NT2/D1 (cell line): ENCODE measurements at regions not wholly inside any gene's neighbourhood (a gene's known extent, or its start where the extent isn't known, plus 50 kb on each side); places are given as distances from the start of the nearest gene placed in this dataset.

Experiments
- DNase-seq: peaks from one replicate; pipeline ENCODE4 v3.0.0-alpha.2; 2011; ENCODE audit warnings: low read depth, low spot score
- H3K27me3 ChIP-seq: 2 replicates; pipeline ENCODE4 v1.6.0; 2011; ENCODE audit warnings: mild to moderate bottlenecking; ENCODE audit not compliant: insufficient read length, insufficient read depth
- H3K36me3 ChIP-seq: 2 replicates; pipeline ENCODE4 v1.6.1; 2011; ENCODE audit warnings: mild to moderate bottlenecking, low read length, mixed read lengths; ENCODE audit not compliant: insufficient read depth, insufficient read length
- H3K4me1 ChIP-seq: 2 replicates; pipeline ENCODE4 v1.5.1; 2011; ENCODE audit not compliant: insufficient read depth, insufficient read length
- H3K4me3 ChIP-seq: 2 replicates; pipeline ENCODE4 v1.5.1; 2011; ENCODE audit warnings: low read depth; ENCODE audit not compliant: insufficient read length
- H3K9ac ChIP-seq: 2 replicates; pipeline ENCODE4 v1.6.0; 2011; ENCODE audit warnings: low read depth; ENCODE audit not compliant: insufficient read length
- H3K9me3 ChIP-seq: 2 replicates; pipeline ENCODE4 v1.5.1; 2011; ENCODE audit warnings: mild to moderate bottlenecking, low read length; ENCODE audit not compliant: insufficient read depth
- SUZ12 ChIP-seq: IDR thresholded peaks from 2 replicates; pipeline ENCODE4 v1.6.1; 2011; ENCODE audit not compliant: insufficient read length, insufficient read depth; ENCODE audit errors: extremely low read depth
- YY1 ChIP-seq: IDR thresholded peaks from 2 replicates; pipeline ENCODE4 v1.6.1; 2011; ENCODE audit not compliant: insufficient read length, insufficient read depth
- ZNF274 ChIP-seq: IDR thresholded peaks from 2 replicates; pipeline ENCODE4 v1.6.1; 2011; ENCODE audit warnings: mild to moderate bottlenecking, low read depth, low read length

DNA sequence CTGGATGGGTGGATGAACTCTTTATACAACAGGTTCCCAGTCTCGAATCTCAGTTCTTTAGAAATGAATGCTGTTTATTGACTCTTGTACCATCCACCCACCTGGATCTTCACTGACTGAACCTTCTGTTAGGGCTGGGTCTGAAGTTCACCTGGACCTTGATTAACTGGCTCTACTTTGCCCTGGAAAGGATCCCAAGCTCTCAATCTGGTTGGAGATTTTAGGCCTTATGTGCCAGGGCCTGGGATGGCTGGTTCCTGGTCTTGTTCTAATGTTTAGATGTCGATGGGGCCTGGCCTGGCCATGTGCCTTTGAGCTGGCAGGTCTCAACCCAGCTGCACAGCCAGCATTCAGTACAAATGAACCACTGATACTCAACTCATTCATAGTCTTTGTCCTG lies 76.5 kb upstream of the MED13L start:
- DNase-seq: no peak
- no peak overlapping the region for H3K9ac ChIP-seq
- H3K4me3 ChIP-seq: no peak overlapping the region
- H3K36me3 ChIP-seq: no peaks in the 10 kb centered on the region
- TF ChIP-seq SUZ12 (no peak), ZNF274 (no peak), YY1 (no peak)
- H3K27me3 ChIP-seq: no peaks in the 10 kb centered on the region
- H3K9me3 ChIP-seq: no peaks in the 10 kb centered on the region
- no peaks in the 10 kb centered on the region for H3K4me1 ChIP-seq

DNA sequence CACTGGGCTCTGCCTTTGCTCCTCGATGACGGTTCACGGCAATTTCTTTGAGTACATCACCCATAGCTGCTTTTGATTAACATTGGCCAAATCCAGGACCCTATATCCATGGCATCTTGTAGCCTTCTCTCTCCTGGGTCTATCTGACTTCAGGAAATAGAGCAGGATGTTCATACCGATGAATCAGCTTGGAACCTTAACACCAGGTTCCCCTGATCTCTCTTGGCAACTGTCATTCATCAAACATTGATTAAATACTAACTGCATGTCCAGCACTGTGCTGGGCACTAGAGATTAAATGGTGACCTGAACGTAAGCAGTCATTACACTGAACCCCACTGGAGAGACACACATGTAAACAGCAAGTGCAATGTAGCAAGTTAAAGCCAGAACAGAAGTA lies 77.0 kb upstream of the MED13L start:
- Histone ChIP-seq H3K4me1 (no peaks in the 10 kb centered on the region), H3K9ac (no peak overlapping the region)
- no peak for DNase-seq

DNA sequence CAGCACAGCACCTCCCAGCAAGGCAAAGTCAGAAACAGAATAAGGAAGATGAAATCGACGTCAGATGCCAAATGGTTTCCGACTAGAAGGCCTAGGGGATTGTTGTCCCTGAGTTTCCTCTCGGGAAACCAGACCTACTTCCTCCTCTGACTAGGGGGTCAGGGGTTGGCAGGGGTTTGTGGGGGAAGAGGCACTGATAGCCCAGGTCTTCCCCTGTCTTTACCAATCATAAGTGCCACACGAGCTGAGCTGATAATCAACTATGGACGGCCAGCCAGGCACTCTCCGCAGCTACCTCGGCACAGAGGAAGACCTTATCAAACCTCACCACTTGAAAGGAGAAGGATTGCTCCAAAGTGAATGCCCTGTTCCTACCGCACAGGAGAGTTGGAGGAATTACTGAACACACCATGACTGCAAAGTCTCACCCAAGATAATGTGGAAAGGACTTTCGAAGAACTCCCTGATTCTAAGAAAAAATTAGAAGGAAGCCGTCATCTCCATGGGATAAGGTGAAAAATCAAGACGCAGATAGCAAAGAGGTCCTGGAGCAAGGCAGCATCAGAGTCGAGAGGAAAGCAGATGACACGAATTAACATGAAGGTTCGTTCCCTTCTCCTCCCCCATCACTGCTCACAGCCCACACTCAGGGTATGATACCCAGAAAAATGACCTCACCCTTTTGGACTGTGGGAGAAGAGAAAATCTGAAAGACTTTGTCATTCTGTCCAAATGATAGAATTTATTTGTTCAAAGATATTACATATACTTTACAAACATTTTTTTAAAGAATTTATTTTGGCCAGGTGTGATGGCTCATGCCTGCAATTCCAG lies 77.7 kb upstream of the MED13L start:
- no peaks in the 10 kb centered on the region for H3K9me3 ChIP-seq
- no peak for DNase-seq
- no peaks in the 10 kb centered on the region for H3K27me3 ChIP-seq
- H3K4me1 ChIP-seq: no peaks in the 10 kb centered on the region
- no peak for TF ChIP-seq ZNF274
- no peak for TF ChIP-seq YY1
- no peak for TF ChIP-seq SUZ12
- H3K9ac ChIP-seq: no peak overlapping the region
- H3K36me3 ChIP-seq: no peaks in the 10 kb centered on the region
- no peak overlapping the region for H3K4me3 ChIP-seq

More for the DNA sequence above, 77.0 kb upstream of the MED13L start:
- H3K4me3 ChIP-seq: no peak overlapping the region
- H3K27me3 ChIP-seq: no peaks in the 10 kb centered on the region
- no peaks in the 10 kb centered on the region for H3K36me3 ChIP-seq
- no peaks in the 10 kb centered on the region for H3K9me3 ChIP-seq
- TF ChIP-seq SUZ12 (no peak), ZNF274 (no peak), YY1 (no peak)

DNA sequence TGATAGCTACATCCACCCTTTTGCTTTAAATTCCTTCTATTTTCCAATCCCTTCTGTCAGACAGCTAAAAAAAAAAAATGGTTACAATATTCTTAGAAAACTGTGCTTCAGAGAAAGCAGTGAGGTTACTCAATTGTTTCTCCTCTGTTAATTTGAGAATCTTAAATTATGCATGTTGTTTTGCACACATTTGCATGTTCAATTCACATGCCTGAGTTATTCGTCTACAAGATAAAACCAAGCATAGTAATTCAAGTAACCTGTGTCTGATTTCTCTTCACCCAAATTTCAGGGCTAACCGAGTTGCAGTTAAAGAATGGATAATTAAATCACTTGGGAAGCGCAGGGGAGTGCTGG lies 81.0 kb upstream of the MED13L start:
- Histone ChIP-seq H3K4me1 (no peaks in the 10 kb centered on the region), H3K27me3 (no peaks in the 10 kb centered on the region), H3K9ac (no peak overlapping the region), H3K36me3 (no peaks in the 10 kb centered on the region), H3K4me3 (no peak overlapping the region), H3K9me3 (no peaks in the 10 kb centered on the region)
- no peak for DNase-seq
- TF ChIP-seq SUZ12: no peak
- no peak for TF ChIP-seq ZNF274
- TF ChIP-seq YY1: no peak

DNA sequence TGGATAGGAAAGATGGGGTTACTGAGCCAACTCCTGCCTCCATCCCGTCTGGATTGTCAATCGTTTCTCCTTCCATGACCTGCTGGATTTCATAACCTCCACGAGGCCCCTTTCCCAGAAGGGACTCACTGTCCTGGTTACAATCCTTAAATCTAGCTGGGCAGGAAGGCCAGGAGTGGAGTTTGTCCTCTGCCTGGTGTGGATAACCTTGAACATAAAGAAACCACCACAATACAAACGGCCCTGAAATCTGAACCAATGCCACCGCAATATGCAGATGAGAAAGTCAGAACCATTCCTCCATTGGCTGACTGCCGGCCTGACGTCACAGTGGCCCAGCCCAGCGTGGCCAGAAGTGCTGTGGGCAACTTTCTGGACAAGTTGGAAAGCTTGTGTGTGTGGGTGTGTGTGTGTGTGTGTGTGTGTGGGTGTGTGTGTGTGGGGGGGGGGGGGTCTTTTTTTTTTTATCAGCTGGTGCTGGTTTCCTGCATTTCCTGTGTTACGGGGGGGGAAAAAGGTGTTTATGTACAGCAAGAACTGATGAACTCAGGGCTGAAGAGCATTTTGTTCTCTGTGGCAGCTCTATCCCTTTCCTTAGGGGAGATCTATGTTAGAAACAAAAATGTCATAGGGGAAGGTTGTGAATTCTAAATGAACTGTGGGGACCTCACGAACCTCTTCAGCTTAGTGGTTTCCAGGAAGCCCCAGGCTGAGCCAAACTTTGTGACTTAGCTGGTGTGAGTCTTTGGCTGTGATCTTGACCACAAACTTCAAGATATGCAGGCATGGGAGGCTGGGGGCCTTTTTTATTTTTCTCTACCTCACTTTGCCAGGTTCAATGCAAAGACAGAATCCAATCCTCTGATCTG lies 81.6 kb upstream of the MED13L start:
- H3K27me3 ChIP-seq: no peaks in the 10 kb centered on the region
- DNase-seq: no peak
- no peaks in the 10 kb centered on the region for H3K4me1 ChIP-seq
- H3K4me3 ChIP-seq: no peak overlapping the region
- no peak overlapping the region for H3K9ac ChIP-seq
- no peak for TF ChIP-seq SUZ12
- no peak for TF ChIP-seq YY1
- no peak for TF ChIP-seq ZNF274
- H3K36me3 ChIP-seq: no peaks in the 10 kb centered on the region
- no peaks in the 10 kb centered on the region for H3K9me3 ChIP-seq

DNA sequence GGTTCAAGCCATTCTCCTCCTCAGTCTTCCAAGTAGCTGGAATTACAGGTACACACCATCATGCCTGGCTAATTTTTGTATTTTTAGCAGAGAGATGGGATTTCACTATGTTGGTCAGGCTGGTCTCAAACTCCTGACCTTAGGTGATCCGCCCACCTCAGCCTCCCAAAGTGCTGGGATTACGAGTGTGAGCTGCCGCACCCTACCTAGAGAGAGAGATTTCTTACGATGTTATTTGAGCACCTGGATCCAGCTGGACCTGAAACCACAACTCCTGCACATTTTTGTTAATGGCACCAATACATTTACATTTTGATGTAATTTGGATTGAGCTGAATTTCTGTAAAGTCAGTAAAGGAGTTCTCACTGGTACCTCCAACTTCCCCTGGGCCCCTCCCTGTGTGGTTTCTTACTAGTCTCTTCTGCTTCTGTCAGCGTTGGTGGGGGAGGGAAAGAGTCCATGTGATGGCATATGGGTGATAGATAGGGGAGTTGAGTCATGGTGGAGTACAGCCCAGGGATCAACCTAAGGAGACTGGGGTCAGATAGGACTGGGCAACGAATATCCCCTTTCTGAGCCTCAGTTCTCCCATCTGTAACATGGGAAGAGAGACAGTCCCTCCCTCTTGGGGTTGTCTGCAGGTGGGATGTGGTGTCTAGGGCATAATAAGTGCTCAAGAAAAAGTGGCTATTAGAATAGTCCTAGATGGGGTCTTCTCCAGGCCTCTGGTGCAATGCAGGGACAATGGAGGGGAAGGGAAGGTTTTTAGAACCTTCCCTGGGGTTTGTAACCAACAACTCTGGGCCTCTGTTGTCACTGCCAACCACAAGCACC lies 83.3 kb upstream of the MED13L start:
- Histone ChIP-seq H3K4me3 (no peak overlapping the region), H3K4me1 (no peaks in the 10 kb centered on the region), H3K9me3 (no peaks in the 10 kb centered on the region), H3K27me3 (no peaks in the 10 kb centered on the region), H3K9ac (no peak overlapping the region), H3K36me3 (no peaks in the 10 kb centered on the region)
- TF ChIP-seq YY1: no peak
- no peak for TF ChIP-seq SUZ12
- TF ChIP-seq ZNF274: no peak
- no peak for DNase-seq
